ENCODE measurements at regions not wholly inside any gene's neighbourhood (a gene's known extent, or its start where the extent isn't known, plus 50 kb on each side); places are given as distances from the start of the nearest gene placed in this dataset.
A peak's percentile ranks its signal among the peaks of the same experiment; 100 is the strongest.

GRCh38 chr5:93929131-93929530 is 187.7 kb upstream of the POU5F2 start:
- peak; percentile 4 for DNase-seq

- no peak for DNase-seq
Measured at GRCh38 chr5:93926831-93927620, 185.6 kb upstream of the POU5F2 start.

- DNase-seq, result no peak
Measured at GRCh38 chr5:93925321-93925720, 183.9 kb upstream of the POU5F2 start.

GRCh38 chr5:93924628-93925027 is 183.2 kb upstream of the POU5F2 start:
- DNase-seq, result no peak

- DNase-seq, result no peak
Measured at GRCh38 chr5:93922551-93922950, 181.2 kb upstream of the POU5F2 start.

GRCh38 chr5:93921001-93921400 is 179.6 kb upstream of the POU5F2 start:
- no peak for DNase-seq

GRCh38 chr5:93916872-93917271 is 175.5 kb upstream of the POU5F2 start:
- DNase-seq, result no peak

- DNase-seq, result no peak
Measured at GRCh38 chr5:93915142-93915553, 173.7 kb upstream of the POU5F2 start.

GRCh38 chr5:93911609-93912008 is 170.2 kb upstream of the POU5F2 start:
- DNase-seq, result no peak

- DNase-seq, result no peak
Measured at GRCh38 chr5:93909356-93909755, 168.0 kb upstream of the POU5F2 start.

GRCh38 chr5:93904917-93905316 is 163.5 kb upstream of the POU5F2 start:
- no peak for DNase-seq

- DNase-seq, result no peak
Measured at GRCh38 chr5:93902288-93902687, 160.9 kb upstream of the POU5F2 start.

- no peak for DNase-seq
Measured at GRCh38 chr5:93899026-93899600, 157.7 kb upstream of the POU5F2 start.

- peak; percentile 6 for DNase-seq
Measured at GRCh38 chr5:93894601-93895354, 153.4 kb upstream of the POU5F2 start.

GRCh38 chr5:93893075-93893474 is 151.7 kb upstream of the POU5F2 start:
- no peak for DNase-seq

GRCh38 chr5:93892481-93892880 is 151.1 kb upstream of the POU5F2 start:
- DNase-seq, result no peak

GRCh38 chr5:93891491-93892480 is 150.4 kb upstream of the POU5F2 start:
- no peak for DNase-seq

GRCh38 chr5:93890657-93891056 is 149.3 kb upstream of the POU5F2 start:
- no peak for DNase-seq

- DNase-seq, result no peak
Measured at GRCh38 chr5:93887678-93888077, 146.3 kb upstream of the POU5F2 start.

- DNase-seq, result no peak
Measured at GRCh38 chr5:93886917-93887361, 145.5 kb upstream of the POU5F2 start.

- no peak for DNase-seq
Measured at GRCh38 chr5:93886098-93886806, 144.9 kb upstream of the POU5F2 start.

- DNase-seq, result no peak
Measured at GRCh38 chr5:93884254-93884653, 142.9 kb upstream of the POU5F2 start.
